Posterior cingulate gyrus (tissue), 11 donors: ENCODE measurements at regions not wholly inside any gene's neighbourhood (a gene's known extent, or its start where the extent isn't known, plus 50 kb on each side); places are given as distances from the start of the nearest gene placed in this dataset.

ENCODE experiments used
- DNase-seq, 10 donors: peaks; one replicate each; pipeline versions ENCODE4 v3.0.0 to v3.0.0-alpha.2; 2020 to 2021; ENCODE audit warnings: mixed read lengths in 3 of 10
- intact Hi-C: fragments of 100-400 bp; cut with DNase I; formaldehyde crosslinking; loops from one replicate; pipeline ENCODE4 v1.15.1; 2023

GRCh38 chr12:91319071-91319760 lies 136.6 kb upstream of the DCN start:
- intact Hi-C loops: no loop called here
- DNase-seq: no peak

DNA sequence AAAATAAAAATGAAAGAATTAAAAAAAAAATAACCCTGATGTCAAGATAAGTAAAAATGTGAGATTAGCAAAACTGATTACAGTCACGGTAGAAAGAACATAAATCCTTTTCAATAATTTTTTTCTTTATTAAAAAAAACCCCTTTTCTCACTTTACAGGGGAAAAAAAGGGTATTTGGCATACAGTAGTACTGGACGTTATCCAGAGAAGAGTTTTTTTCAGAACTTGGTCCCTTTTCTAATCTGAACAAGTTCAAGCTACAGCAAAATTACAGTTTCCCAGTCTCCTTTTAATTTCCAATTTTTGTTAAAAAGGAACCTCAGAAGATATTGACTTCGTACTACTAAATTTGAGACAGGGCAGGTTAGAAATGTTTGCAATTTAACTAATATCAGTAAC lies 134.7 kb upstream of the DCN start:
- intact Hi-C loops: no loop called here
- no peak for DNase-seq

- intact Hi-C loops: no loop called here
- DNase-seq: no peak
Observed at GRCh38 chr12:91316907-91317269, 134.3 kb upstream of the DCN start.

GRCh38 chr12:91316161-91316906 lies 133.7 kb upstream of the DCN start:
- no peak for DNase-seq
- intact Hi-C loops: no loop called here

DNA sequence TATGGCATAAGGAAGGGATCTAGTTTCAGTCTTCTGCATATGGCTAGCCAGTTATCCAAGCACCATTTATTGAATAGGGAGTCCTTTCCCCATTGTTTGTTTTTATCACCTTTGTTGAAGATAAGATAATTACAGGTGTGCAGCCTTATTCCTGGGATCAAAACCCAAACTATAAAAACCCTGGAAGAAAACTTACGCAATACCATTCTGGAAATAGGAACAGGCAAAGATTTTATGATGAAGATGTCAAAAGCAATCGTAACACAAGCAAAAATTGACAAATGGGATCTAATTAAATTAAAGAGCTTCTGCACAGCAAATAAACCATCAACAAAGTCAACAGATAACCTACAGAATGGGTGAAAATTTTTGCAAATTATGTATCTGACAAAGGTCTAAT lies 128.5 kb upstream of the DCN start:
- no peak for DNase-seq
- intact Hi-C loops: no loop called here

DNA sequence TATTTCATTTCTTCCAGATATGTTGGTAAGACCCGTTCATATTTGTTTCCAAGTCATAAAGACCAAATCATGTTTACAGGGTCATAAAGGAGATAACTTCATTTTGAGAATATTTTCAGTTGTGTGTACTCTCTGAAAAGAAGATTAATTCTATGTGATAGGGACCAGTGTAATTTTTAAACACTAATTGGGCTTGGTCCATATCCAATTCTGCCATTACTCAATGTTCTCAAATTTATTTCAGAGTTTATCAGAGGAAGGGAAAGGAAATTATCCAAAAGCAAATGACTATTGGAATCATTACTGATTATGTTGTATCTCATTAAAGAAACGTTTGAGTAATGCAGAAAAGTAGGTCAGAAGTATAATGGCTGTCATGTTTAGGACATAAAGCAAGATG lies 126.8 kb upstream of the DCN start:
- intact Hi-C loops: no loop called here
- no peak for DNase-seq

- intact Hi-C loops: no loop called here
- DNase-seq: no peak
Observed at GRCh38 chr12:91307957-91308670, 125.5 kb upstream of the DCN start.

DNA sequence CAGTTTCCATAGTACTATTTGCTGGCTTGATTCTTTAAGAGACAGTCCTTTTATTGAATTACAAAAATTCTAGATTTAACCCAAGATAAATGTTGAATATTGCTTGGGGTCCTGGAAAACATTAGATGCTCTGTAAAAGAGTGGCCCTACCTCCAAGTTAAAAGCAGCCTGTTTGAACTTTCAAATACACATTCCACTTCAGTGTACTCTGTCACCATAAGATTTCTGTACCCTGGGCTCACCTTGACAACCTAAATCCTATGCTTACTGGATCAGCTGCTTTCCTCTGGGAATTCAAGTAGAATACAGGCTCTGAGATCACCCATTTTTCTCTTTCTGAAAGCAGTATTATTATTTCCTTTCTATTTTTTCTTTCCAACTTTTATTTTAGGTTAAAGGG lies 107.7 kb upstream of the DCN start:
- intact Hi-C loops: no loop called here
- no peak for DNase-seq

- no peak for DNase-seq
Observed at GRCh38 chr12:91289906-91290305, 107.3 kb upstream of the DCN start.

DNA sequence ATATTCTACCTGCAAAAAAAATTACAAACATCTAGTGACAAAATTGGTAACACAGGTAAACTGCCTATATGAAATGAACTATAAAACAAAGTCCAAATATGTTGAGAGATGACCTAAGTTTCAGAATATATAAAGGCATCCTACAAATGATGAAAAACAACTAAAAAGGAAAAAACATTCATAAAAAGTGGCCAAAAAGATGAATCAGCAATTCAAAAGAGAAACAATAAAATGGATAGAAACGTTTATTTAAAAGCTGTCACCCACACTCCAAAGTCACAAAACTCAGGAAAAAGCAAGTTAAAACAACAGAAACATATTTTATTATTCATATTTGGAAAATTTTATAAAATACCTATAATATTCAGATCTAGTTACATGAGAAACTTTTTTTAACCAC lies 106.5 kb upstream of the DCN start:
- DNase-seq: no peak
- intact Hi-C loops: no loop called here

More at GRCh38 chr12:91289906-91290305, 107.3 kb upstream of the DCN start:
- intact Hi-C loops: no loop called here

DNA sequence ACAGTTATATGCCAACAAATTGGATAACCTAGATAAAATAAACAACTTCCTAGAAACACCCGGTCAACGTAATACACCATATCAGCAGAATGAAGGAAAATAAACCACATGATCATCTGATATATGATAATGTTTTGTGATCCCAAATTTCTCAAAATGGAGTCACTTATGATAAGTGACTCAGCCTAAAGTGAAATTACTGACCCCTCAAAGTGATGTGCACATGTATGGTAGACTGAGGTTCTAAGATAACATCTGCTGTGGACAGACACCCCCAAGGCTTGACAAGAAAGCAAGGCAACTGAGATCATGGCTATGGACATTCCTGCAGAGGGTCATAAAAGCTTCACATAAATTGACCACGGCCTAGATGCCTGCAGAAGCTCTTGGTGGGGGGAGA lies 105.1 kb upstream of the DCN start:
- DNase-seq: no peak
- intact Hi-C loops: no loop called here

DNA sequence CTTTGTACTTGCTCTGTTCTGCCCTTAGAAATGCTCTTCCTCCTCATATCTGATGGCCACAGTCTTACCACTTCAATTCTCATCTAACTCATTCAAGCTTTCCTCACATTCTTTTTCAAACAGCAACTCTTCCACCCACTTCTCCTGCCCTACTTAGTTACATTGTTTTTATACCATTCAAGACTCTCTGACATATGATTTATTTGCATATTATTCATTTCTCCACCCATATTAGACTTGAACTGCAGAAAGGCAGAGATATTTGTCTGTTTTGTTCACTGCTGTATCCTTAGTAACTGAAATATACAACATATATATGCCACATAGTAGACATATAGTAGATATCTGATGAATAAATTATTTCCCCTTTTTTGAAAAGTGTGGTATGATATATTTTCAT lies 95.5 kb upstream of the DCN start:
- intact Hi-C loops: no loop called here
- no peak for DNase-seq

- no peak for DNase-seq
- intact Hi-C loops: no loop called here
Observed at GRCh38 chr12:91276509-91276908, 93.9 kb upstream of the DCN start.

DNA sequence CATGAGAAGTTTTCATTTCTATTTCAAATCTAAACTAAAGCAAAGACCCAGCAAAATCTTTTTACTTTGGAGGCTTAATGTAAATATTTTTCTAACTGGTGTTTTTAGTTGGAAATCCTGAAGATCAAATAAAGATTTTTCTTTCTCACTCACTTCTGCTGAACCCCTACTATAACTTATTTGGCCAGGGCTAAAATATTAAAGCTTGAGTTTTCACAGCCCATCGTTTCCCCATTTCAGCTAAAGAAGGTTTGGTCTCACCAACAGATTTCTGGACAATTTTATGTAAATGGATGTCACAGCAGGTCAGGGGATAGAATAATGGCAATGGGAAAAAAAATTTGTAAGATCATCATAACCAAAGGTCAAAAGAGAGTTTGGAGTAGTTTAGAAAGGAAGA lies 92.7 kb upstream of the DCN start:
- intact Hi-C loops: no loop called here
- no peak for DNase-seq

GRCh38 chr12:91274916-91275315 lies 92.3 kb upstream of the DCN start:
- no peak for DNase-seq
- intact Hi-C loops: no loop called here

DNA sequence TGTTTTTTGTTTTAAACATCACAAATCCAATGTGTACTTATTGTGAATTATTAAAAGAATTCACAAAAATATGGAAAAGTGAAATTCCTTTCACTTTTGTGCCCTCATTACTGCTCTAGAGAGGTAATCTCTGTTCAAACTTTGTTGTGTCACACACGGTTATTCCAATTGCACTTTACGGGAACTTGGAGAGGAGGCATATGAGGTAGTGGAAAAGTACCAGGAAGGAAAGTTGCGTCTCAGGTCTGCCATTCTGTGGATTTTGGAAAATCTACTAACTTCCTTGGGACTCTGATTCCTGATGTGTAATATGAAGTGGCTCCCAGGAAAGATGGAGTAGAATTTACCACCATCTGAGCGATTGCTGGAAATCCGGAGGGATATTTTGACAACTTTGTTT lies 90.9 kb upstream of the DCN start:
- intact Hi-C loops: no loop called here

DNA sequence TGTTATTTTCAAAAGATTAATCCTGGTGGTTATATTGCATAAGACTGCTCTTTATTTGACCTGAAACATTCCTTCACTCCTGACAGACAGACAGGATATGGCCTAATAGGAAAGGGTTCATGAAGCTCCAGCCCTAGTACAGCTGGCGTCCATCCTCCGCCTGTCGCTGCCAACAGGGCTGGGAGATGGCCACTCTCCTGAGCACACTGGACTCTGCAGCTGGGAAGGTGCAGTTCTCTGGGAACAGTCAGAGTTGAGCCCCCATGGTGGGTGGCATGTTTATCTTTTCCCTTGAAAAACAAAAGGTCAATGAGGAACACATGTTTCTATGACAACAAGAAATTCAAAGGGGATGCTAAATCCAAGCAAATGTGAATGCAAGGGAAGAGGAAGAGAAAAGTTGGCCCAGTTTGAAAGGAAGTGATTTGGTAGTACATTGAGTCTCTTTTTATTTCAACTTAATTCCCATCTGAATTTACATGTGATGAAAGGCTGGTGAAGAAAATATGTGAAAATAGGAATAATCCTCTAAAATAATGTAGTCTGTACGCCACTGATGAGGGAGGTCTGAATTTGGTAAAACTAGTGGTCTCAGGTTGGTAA lies 89.9 kb upstream of the DCN start:
- intact Hi-C loops: no loop called here
- DNase-seq: peak in 3 of 10 donors; percentile 5 to 72 (median 64)

More for the DNA sequence above, 90.9 kb upstream of the DCN start:
- no peak for DNase-seq

DNA sequence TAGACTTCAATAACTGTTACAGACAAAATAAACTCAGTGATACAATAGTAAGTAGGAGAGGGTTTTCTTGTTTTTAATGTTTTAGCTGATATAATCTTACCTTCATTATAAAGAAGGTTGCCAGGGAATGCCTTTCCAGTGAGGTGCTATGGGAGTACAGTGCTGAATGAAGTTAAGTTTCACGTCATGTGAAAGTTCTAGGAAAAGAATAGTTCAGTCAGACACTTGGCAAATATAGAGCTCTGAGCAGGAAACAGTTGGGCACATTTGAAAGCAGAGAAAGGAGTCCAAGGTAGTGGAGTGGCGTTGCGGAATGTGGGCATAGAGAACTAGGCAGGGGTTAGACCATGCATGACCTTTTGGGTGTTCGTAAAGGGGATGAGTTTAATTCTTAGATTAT lies 88.6 kb upstream of the DCN start:
- no peak for DNase-seq
- intact Hi-C loops: no loop called here

- DNase-seq: no peak
- intact Hi-C loops: no loop called here
Observed at GRCh38 chr12:91267039-91267438, 84.4 kb upstream of the DCN start.

GRCh38 chr12:91264178-91264577 lies 81.6 kb upstream of the DCN start:
- intact Hi-C loops: no loop called here
- no peak for DNase-seq
